GM18507 (cell line): ENCODE measurements at regions not wholly inside any gene's neighbourhood (a gene's known extent, or its start where the extent isn't known, plus 50 kb on each side); places are given as distances from the start of the nearest gene placed in this dataset.

Experiments used
- DNase-seq: peaks from one replicate; pipeline ENCODE4 v3.0.0; 2011; ENCODE audit warnings: low read depth; ENCODE audit not compliant: insufficient read length; ENCODE audit errors: extremely low spot score
- FAIRE-seq: peaks from 2 replicates; lab custom pipeline; 2011; peaks lifted over from hg19 to GRCh38; lab: Jason Lieb, UNC

DNA sequence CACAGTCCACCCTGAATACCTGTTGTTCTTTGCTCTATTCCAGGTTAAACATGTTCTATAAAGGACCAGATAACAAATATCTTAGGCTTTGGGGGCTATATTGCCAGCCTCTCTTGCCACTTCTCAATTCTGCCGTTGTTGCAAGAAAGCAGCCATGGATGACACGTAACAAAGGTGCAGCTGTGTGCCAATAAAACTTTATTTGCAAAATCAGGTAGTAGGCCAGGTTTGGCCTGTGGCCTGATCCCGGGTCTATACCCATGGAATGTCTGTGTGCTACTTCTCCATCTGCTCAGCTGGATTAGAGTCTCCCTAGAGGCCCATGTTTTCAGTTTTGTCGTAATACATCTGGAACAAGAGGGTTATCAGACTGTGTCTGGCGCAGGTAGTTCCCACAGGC is 175.3 kb upstream of the KCNG1 start:
- FAIRE-seq = no peak
- DNase-seq = no peak

- DNase-seq (no peak), FAIRE-seq (no peak)
These were observed 174.2 kb upstream of the KCNG1 start for GRCh38 chr20:51196991-51197651.

DNA sequence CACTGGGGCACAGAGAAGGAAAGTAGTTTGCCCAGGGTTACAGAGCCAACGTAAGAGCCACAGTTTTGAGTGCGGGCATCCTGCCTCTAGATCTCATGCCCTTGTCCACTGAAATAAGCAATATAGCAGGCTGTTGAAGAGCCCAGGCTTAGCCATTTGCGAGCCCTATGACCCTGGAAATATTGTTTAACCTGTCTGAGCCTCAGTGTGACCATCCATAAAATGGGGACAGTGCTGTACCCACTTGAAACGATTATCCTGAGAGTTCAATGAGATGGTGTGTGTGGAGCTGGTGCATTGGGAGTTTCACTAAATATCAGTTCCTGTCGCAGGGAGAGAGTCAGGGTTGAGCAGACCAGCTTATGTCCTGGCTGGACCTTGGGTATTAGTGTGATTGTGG is 173.1 kb upstream of the KCNG1 start:
- FAIRE-seq = no peak
- DNase-seq = no peak

DNA sequence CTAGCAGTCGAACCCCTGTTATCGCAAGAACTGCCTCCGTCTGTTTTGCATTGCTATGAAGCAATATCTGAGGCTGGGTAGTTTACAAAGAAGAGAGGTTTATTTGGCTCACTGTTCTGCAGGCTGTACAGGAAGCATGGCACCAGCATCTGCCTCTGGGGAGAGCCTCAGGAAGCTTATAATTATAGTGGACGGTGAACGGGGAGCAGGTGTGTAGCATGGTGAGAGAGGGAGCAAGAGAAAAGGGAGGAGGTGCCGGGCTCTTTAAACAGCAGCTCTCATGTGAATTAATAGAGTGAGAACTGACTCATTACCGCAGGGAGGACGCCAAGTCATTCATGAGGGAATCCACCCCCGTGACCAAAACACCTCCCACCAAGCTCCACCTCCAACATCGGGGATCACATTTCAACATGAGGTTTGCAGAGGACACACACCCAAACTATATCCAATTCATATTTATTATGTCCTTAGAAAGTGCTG is 172.6 kb upstream of the KCNG1 start:
- no peak for FAIRE-seq
- DNase-seq = no peak

GRCh38 chr20:51193066-51193772 is 170.3 kb upstream of the KCNG1 start:
- no peak for DNase-seq
- FAIRE-seq = no peak

DNA sequence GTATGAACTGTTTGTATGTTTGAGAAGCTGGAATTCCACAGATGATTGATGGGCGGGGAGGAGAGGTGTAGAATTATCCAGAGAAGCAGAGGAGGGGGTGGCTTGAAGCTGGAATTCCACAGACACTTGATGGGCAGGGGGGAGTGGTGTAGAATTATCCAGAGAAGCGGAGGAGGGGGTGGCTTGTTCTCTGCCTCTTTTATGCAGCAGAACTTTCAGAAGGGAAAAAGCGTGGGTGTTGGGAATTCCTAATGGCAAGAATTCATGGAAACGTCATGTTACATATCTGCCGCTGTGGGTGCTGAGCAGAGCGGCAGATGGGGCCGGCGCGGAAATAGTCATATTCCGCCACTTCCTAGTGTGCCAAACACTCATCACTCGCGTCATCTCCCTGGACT is 167.9 kb upstream of the KCNG1 start:
- FAIRE-seq = no peak
- DNase-seq = no peak

GRCh38 chr20:51189814-51190782 is 167.2 kb upstream of the KCNG1 start:
- DNase-seq (no peak), FAIRE-seq (no peak)

- FAIRE-seq = no peak
- DNase-seq = no peak
These were observed 166.0 kb upstream of the KCNG1 start for GRCh38 chr20:51188941-51189340.

GRCh38 chr20:51187261-51187660 is 164.4 kb upstream of the KCNG1 start:
- FAIRE-seq (no peak), DNase-seq (no peak)

DNA sequence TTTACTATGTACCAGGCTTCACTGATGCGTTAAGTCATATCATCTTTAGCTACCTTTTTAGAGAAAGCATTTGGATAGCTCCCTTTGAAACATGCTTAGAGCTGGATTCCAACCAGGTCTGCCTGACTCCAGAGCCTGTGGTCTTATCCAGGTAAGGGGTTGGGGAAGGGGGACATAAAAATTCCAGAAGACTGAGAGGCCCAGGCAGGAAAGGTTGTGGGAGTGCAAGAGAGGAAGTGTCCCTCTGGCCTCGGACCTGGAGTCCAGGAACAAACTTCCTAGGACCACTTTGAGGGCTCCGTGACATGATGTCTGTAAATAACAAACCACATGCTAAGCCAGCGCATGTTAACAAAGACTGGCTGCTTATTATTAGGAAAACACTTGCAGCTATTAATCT is 163.0 kb upstream of the KCNG1 start:
- FAIRE-seq (no peak), DNase-seq (no peak)

DNA sequence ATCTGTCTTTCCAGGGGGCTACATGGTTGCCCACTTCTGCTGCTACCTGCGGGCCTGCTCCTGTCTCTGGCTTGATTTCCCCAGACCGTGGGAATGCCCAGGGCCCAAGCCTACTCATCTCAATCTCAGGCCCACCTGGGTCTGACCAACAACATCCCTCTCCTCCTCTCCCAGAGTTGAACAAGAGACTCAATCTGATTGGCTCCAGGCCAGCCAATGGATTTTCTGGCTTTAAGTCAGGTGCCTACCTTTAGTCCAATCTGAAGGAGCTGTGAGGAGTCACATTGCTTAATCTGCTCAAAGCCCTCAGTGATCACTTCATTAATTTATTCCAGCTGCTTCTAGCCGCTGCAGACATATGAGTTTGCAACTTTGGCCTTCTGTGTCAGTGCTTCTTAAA is 162.4 kb upstream of the KCNG1 start:
- FAIRE-seq (no peak), DNase-seq (no peak)

DNA sequence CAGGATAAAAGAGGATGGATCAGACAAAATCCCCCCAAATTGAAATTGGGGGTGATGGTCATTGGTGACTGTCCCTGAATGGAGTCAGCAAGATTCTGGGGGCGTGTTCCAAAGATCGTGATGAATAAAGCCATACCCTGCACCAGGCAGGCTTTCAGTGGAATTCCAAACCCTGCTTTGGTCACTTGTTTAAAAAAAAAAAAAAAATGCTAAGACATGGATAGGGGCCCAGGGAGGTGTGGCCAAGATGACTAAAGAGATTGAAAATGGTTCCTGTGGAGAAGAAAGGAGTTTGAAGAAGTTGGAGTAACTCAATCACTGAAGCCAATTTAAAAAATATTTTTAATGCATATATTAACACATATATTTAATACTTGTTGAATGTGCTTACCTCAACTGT is 161.4 kb upstream of the KCNG1 start:
- DNase-seq = no peak
- FAIRE-seq = no peak

GRCh38 chr20:51183451-51183850 is 160.5 kb upstream of the KCNG1 start:
- FAIRE-seq = no peak

DNA sequence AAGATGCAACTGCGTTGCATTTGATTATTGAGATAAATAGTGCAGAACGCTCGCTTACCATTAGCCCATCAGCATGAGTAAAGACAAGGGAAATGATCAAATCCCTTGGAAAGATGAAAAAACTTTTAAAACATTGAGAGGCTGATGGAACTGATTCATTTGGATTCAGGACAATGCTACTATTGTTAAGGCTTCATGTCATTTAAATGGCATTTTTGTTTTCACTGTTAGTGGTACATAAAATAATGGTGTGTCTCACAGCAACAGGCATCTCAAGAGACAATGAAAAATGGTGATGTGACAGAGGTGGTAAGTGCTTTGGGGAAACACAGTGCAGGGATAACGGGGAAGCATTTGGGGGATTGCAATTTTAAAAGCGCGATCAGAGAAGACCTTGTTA is 159.7 kb upstream of the KCNG1 start:
- no peak for FAIRE-seq

More at GRCh38 chr20:51183451-51183850, 160.5 kb upstream of the KCNG1 start:
- DNase-seq = no peak

DNA sequence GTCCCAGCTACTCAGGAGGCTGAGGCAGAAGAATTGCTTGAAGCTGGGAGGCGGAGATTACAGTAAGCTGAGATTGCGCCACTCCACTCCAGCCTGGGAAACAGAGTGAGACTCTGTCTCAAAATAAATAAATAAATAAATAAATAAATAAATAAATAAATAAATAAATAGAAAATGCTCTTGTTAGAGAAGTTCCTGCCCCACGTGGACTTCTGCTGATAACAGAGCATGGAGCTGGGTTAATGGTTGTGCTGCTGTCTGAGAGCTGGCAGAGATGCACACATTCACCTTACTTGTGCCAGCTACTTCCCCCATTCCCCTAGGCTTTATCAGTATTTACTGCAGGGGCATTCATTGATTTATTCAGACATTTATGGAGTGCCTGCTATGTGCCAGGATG is 155.2 kb upstream of the KCNG1 start:
- no peak for FAIRE-seq

More for the DNA sequence above, 159.7 kb upstream of the KCNG1 start:
- no peak for DNase-seq

GRCh38 chr20:51176876-51177275 is 154.0 kb upstream of the KCNG1 start:
- FAIRE-seq (no peak), DNase-seq (no peak)

More for the DNA sequence above, 155.2 kb upstream of the KCNG1 start:
- no peak for DNase-seq

GRCh38 chr20:51176446-51176845 is 153.5 kb upstream of the KCNG1 start:
- no peak for FAIRE-seq
- no peak for DNase-seq

- DNase-seq (no peak), FAIRE-seq (no peak)
These were observed 152.8 kb upstream of the KCNG1 start for GRCh38 chr20:51175724-51176123.

- FAIRE-seq (no peak), DNase-seq (no peak)
These were observed 152.2 kb upstream of the KCNG1 start for GRCh38 chr20:51175156-51175555.

DNA sequence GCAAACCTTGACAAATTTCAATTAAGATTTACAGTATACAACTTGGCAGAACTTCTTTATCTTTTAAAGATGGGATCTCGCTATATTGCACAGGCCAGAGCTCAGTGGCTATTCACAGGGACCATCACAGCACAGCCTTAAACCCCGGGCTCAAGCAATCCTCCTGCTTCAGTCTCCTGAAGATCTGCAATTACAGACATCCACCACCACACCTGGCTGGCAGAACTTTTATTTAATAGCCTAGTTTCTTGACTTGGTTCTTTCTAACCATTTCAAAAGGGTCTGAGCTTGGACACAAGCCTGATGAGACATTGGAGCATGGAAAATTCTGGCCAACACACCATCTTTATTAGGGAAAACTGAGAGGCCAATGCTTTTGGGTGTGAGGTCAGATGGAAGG is 151.6 kb upstream of the KCNG1 start:
- DNase-seq (no peak), FAIRE-seq (no peak)
